H9 (cell line): ENCODE measurements at regions not wholly inside any gene's neighbourhood (a gene's known extent, or its start where the extent isn't known, plus 50 kb on each side); places are given as distances from the start of the nearest gene placed in this dataset.

ENCODE experiments used
- DNase-seq: peaks from one replicate; pipeline ENCODE4 v3.0.0-alpha.2; 2017
- H2AFZ ChIP-seq: one replicate; pipeline ENCODE4 v1.6.1; 2013; ENCODE audit warnings: mild to moderate bottlenecking, low read length, control low read depth, moderate library complexity
- H2AK5ac ChIP-seq: 2 replicates; pipeline ENCODE4 v1.6.1; 2013; ENCODE audit warnings: low read length, control low read depth, mixed read lengths; ENCODE audit not compliant: insufficient read length
- H2BK120ac ChIP-seq: one replicate; pipeline ENCODE4 v1.6.1; 2013; ENCODE audit warnings: low read depth, mild to moderate bottlenecking, low read length, control low read depth, inconsistent platforms; ENCODE audit not compliant: poor library complexity, severe bottlenecking
- H2BK12ac ChIP-seq: 2 replicates; pipeline ENCODE4 v1.6.1; 2013; ENCODE audit warnings: low read length, control low read depth, mixed read lengths, low read depth; ENCODE audit not compliant: insufficient read length
- H2BK15ac ChIP-seq: 2 replicates; pipeline ENCODE4 v1.6.1; 2013; ENCODE audit warnings: low read depth, low read length, control low read depth
- H2BK20ac ChIP-seq: one replicate; pipeline ENCODE4 v1.6.1; 2013; ENCODE audit warnings: low read depth, mild to moderate bottlenecking, low read length, control low read depth, inconsistent platforms; ENCODE audit not compliant: poor library complexity, severe bottlenecking
- H2BK5ac ChIP-seq: 2 replicates; pipeline ENCODE4 v1.6.1; 2013; ENCODE audit warnings: low read length, control low read depth, mixed read lengths; ENCODE audit not compliant: insufficient read length
- H3K14ac ChIP-seq: 2 replicates; pipeline ENCODE4 v1.6.1; 2013; ENCODE audit warnings: low read length, control low read depth; ENCODE audit not compliant: insufficient read depth
- H3K18ac ChIP-seq: 2 replicates; pipeline ENCODE4 v1.6.1; 2013; ENCODE audit warnings: low read depth, mild to moderate bottlenecking, mixed read lengths, low read length, control low read depth; ENCODE audit not compliant: insufficient read length
- H3K23ac ChIP-seq: 2 replicates; pipeline ENCODE4 v1.6.1; 2013; ENCODE audit warnings: low read length, control low read depth, mixed read lengths, low read depth; ENCODE audit not compliant: insufficient read length
- H3K23me2 ChIP-seq: 2 replicates; pipeline ENCODE4 v1.6.1; 2013; ENCODE audit warnings: low read depth, mild to moderate bottlenecking, mixed read lengths, low read length, control low read depth; ENCODE audit not compliant: insufficient read length, poor library complexity, severe bottlenecking
- H3K27ac ChIP-seq: 2 replicates; pipeline ENCODE4 v1.5.1; 2013; ENCODE audit warnings: low read length, control low read depth, mixed read lengths, low read depth; ENCODE audit not compliant: insufficient read length
- H3K27me3 ChIP-seq: 2 replicates; pipeline ENCODE4 v1.6.1; 2013; ENCODE audit warnings: low read length, control low read depth, inconsistent platforms; ENCODE audit not compliant: insufficient read depth
- H3K4ac ChIP-seq: 2 replicates; pipeline ENCODE4 v1.6.1; 2013; ENCODE audit warnings: low read depth, mild to moderate bottlenecking, control low read depth, inconsistent platforms, low read length, moderate library complexity
- H3K4me1 ChIP-seq: 2 replicates; pipeline ENCODE4 v1.6.1; 2013; ENCODE audit warnings: low read length, control low read depth, inconsistent platforms; ENCODE audit not compliant: insufficient read depth
- H3K4me2 ChIP-seq: 2 replicates; pipeline ENCODE4 v1.6.1; 2013; ENCODE audit warnings: low read length, control low read depth, mixed read lengths; ENCODE audit not compliant: insufficient read length, insufficient read depth
- H3K56ac ChIP-seq: 2 replicates; pipeline ENCODE4 v1.6.1; 2013; ENCODE audit warnings: low read depth, mild to moderate bottlenecking, mixed read lengths, low read length, control low read depth; ENCODE audit not compliant: insufficient read length
- H3K79me1 ChIP-seq: 2 replicates; pipeline ENCODE4 v1.6.1; 2013; ENCODE audit warnings: low read depth, mild to moderate bottlenecking, moderate library complexity, low read length, control low read depth, inconsistent platforms; ENCODE audit not compliant: insufficient read depth, poor library complexity, severe bottlenecking
- H3K79me2 ChIP-seq: 2 replicates; pipeline ENCODE4 v1.6.1; 2013; ENCODE audit warnings: low read length, control low read depth, inconsistent platforms; ENCODE audit not compliant: insufficient read depth
- H3K9ac ChIP-seq: 2 replicates; pipeline ENCODE4 v1.6.1; 2013; ENCODE audit warnings: low read length, control low read depth, mixed read lengths; ENCODE audit not compliant: insufficient read length; ENCODE audit errors: extremely low read depth
- H3K9me3 ChIP-seq: one replicate; pipeline ENCODE4 v1.6.1; 2013; ENCODE audit warnings: low read depth, low read length, inconsistent platforms; ENCODE audit not compliant: control insufficient read depth
- H3T11ph ChIP-seq: one replicate; pipeline ENCODE4 v1.6.1; 2013; ENCODE audit warnings: mild to moderate bottlenecking, low read length, control low read depth, inconsistent platforms
- H4K20me1 ChIP-seq: one replicate; pipeline ENCODE4 v1.6.1; 2013; ENCODE audit not compliant: control insufficient read depth, insufficient read length, insufficient read depth
- H4K5ac ChIP-seq: 2 replicates; pipeline ENCODE4 v1.6.1; 2013; ENCODE audit warnings: low read depth, mild to moderate bottlenecking, mixed read lengths, low read length, control low read depth; ENCODE audit not compliant: insufficient read length
- H4K8ac ChIP-seq: replicated peaks from 2 replicates; pipeline ENCODE4 v1.6.1; 2013; ENCODE audit warnings: low read length, control low read depth, mixed read lengths, low read depth; ENCODE audit not compliant: insufficient read length
- H4K91ac ChIP-seq: 2 replicates; pipeline ENCODE4 v1.6.1; 2013; ENCODE audit warnings: low read depth, mild to moderate bottlenecking, moderate library complexity, mixed read lengths, low read length, control low read depth; ENCODE audit not compliant: insufficient read length
- H3K27ac Mint-ChIP-seq, 3 experiments: 2 replicates in 2 of 3; 3 replicates in 1 of 3; pipeline ENCODE4 v1.8.0; 2020 to 2021; ENCODE audit warnings: mixed read lengths in 3 of 3, mild to moderate bottlenecking in 1 of 3, moderate library complexity in 1 of 3
- H3K27me3 Mint-ChIP-seq: 2 replicates; pipeline ENCODE4 v1.8.0; 2021; ENCODE audit warnings: low read depth, mild to moderate bottlenecking, moderate library complexity, mixed read lengths
- H3K36me3 Mint-ChIP-seq, 3 experiments: 2 replicates in 2 of 3; 3 replicates in 1 of 3; pipeline ENCODE4 v1.8.0; 2020 to 2021; ENCODE audit warnings: low read depth in 3 of 3, mixed read lengths in 3 of 3; ENCODE audit not compliant: insufficient read depth in 1 of 3
- H3K4me1 Mint-ChIP-seq, 2 experiments: 2 replicates each; pipeline ENCODE4 v1.8.0; 2020; ENCODE audit warnings: mixed read lengths in 2 of 2
- H3K4me3 Mint-ChIP-seq, 2 experiments: 2 replicates in 1 of 2; 3 replicates in 1 of 2; pipeline ENCODE4 v1.8.0; 2020 to 2021; ENCODE audit warnings: mild to moderate bottlenecking in 2 of 2, mixed read lengths in 2 of 2, moderate library complexity in 1 of 2
- H3K9me3 Mint-ChIP-seq, 2 experiments: 2 replicates in 1 of 2; 3 replicates in 1 of 2; pipeline ENCODE4 v1.8.0; 2020; ENCODE audit warnings: mild to moderate bottlenecking in 2 of 2, mixed read lengths in 2 of 2, moderate library complexity in 1 of 2
- CTCF ChIP-seq: fragments of 200-600 bp; sonication (generic); conservative IDR thresholded peaks from 3 replicates; pipeline ENCODE4 v1.8.0; 2021; ENCODE audit warnings: antibody characterized with exemption, mild to moderate bottlenecking
- WGBS: extraction: QIAGEN DNeasy Blood & Tissue Kit; methylation state at CpG from one replicate; pipeline ENCODE4 v1.1.7; 2013; ENCODE audit warnings: missing lambda C conversion rate, low lambda C conversion rate, mixed read lengths; ENCODE audit not compliant: insufficient read length; ENCODE audit errors: extremely low coverage; 5-methylcytosine and 5-hydroxymethylcytosine counted together

DNA sequence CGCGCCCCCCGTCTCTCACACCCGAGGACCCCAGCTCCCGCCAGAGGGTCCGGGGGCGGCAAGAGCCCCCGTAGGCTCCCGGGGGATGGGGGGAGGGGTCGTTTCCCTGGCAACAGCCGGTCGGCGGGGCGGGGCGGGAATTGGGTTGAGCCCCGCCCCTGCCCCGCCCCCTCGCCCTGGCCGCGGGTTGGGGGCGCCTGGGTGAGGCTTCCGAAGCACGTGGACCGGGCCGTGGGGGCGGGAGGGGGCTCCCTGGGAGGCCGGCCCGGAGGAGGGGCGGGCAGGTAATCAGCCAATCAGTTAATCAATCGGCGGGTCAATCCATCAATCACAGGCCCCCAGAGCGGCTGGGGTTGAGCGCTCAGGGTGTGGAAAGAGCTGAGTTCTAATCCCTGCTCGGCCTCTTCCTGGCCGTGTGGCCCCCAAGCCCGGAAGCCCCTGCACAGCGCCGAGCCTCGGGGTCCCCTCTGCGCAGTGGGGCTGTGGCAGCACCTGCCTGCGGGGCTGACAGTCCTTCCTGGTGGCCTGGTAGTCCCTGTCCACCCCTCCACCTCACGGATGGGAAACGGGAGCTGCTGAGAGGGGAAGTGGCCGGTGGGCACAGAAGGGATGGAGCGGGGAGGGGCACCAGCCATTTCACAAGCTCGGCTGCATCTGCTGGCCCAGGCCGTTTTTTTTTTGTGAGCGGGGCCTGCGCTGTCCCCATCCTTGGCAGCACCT lies 174.2 kb upstream of the IER5L start:
- Histone ChIP-seq H3K4me1 (no peaks in the 10 kb centered on the region; the same call in 1 of the 2 replicates), H3T11ph (no peak overlapping the region), H3K27me3 (no peaks in the 10 kb centered on the region), H3K18ac (no peak overlapping the region), H3K9me3 (no peaks in the 10 kb centered on the region), H3K23me2 (peaks cover 16% of the 10 kb centered on the region), H3K56ac (no peak overlapping the region), H4K20me1 (no peaks in the 10 kb centered on the region), H2BK20ac (no peak overlapping the region), H2AK5ac (no peak overlapping the region), H4K8ac (no peak overlapping the region), H2BK5ac (no peak overlapping the region), H3K9ac (no peak overlapping the region), H3K4ac (no peak overlapping the region), H4K91ac (no peak overlapping the region), H3K23ac (no peak overlapping the region), H2AFZ (no peak overlapping the region), H2BK120ac (no peak overlapping the region), H3K79me1 (no peaks in the 10 kb centered on the region), H2BK15ac (no peak overlapping the region), H3K79me2 (no peaks in the 10 kb centered on the region), H3K14ac (peak overlapping the region; percentile 77), H3K4me2 (peak overlapping the region; percentile 69), H2BK12ac (no peak overlapping the region), H3K27ac (no peak overlapping the region), H4K5ac (no peak overlapping the region)
- Mint-ChIP-seq H3K4me3 (peak overlapping the region; percentile 74 to 88), H3K9me3 (peaks cover 4 to 5% of the 10 kb centered on the region in 2 experiments; a peak in 4 of 5 replicates), H3K27me3 (peaks cover 9% of the 10 kb centered on the region), H3K4me1 (peaks cover 18 to 28% of the 10 kb centered on the region in 2 experiments), H3K27ac (peak overlapping the region in 2 of 3 experiments; percentile 68 to 95; a peak in 1 of 7 replicates), H3K36me3 (peaks cover 0 to 4% (median 4%) of the 10 kb centered on the region in 3 experiments; a peak in 4 of 7 replicates)
- peak; percentile 92 for DNase-seq
- WGBS, result no CpG with 5 or more reads among the region's 49 CpGs
- TF ChIP-seq CTCF, result no peak
